GM23248 (cell line): ENCODE measurements at regions not wholly inside any gene's neighbourhood (a gene's known extent, or its start where the extent isn't known, plus 50 kb on each side); places are given as distances from the start of the nearest gene placed in this dataset.
"Not testable (repeated sequence)": the region's sequence is repeated elsewhere in the genome, so short reads cannot be mapped to it uniquely, and the experiment has no call there.

ENCODE experiments used
- DNase-seq: peaks from one replicate; pipeline ENCODE4 v3.0.0-alpha.2; 2015
- H2AFZ ChIP-seq: fragments of 200-600 bp; sonication (generic); 2 replicates; pipeline ENCODE4 v1.6.1; 2016; ENCODE audit warnings: antibody characterized with exemption
- H3F3A ChIP-seq: fragments of 200-600 bp; sonication (generic); 2 replicates; pipeline ENCODE4 v1.6.1; 2016; ENCODE audit warnings: mild to moderate bottlenecking, antibody characterized with exemption, mixed run types; ENCODE audit not compliant: insufficient read depth
- H3K27ac ChIP-seq: fragments of 200-600 bp; sonication (generic); 2 replicates; pipeline ENCODE4 v1.5.1; 2016; ENCODE audit warnings: mild to moderate bottlenecking
- H3K27me3 ChIP-seq: fragments of 200-600 bp; sonication (generic); replicated peaks from 2 replicates; pipeline ENCODE4 v1.6.1; 2016; ENCODE audit warnings: mild to moderate bottlenecking; ENCODE audit not compliant: insufficient read depth
- H3K36me3 ChIP-seq: fragments of 200-600 bp; sonication (generic); 2 replicates; pipeline ENCODE4 v1.6.1; 2016; ENCODE audit warnings: low read depth, mild to moderate bottlenecking
- H3K4me1 ChIP-seq: fragments of 200-600 bp; sonication (generic); 2 replicates; pipeline ENCODE4 v1.6.1; 2016; ENCODE audit warnings: mild to moderate bottlenecking; ENCODE audit not compliant: insufficient read depth
- H3K4me2 ChIP-seq: fragments of 200-600 bp; sonication (generic); one replicate; pipeline ENCODE4 v1.6.1; 2016; ENCODE audit warnings: mild to moderate bottlenecking; ENCODE audit not compliant: unreplicated experiment
- H3K4me3 ChIP-seq: fragments of 200-600 bp; sonication (generic); 2 replicates; pipeline ENCODE4 v1.5.1; 2016; ENCODE audit warnings: mild to moderate bottlenecking
- H3K79me2 ChIP-seq: fragments of 200-600 bp; sonication (generic); 2 replicates; pipeline ENCODE4 v1.6.1; 2016; ENCODE audit warnings: mild to moderate bottlenecking; ENCODE audit not compliant: insufficient read depth
- H3K9ac ChIP-seq: fragments of 200-600 bp; sonication (generic); 2 replicates; pipeline ENCODE4 v1.6.1; 2016; ENCODE audit warnings: mild to moderate bottlenecking
- H3K9me2 ChIP-seq: fragments of 200-600 bp; sonication (generic); 2 replicates; pipeline ENCODE4 v1.6.1; 2016; ENCODE audit warnings: mixed run types, mild to moderate bottlenecking, moderate library complexity; ENCODE audit not compliant: insufficient read depth
- H3K9me3 ChIP-seq: fragments of 200-600 bp; sonication (generic); one replicate; pipeline ENCODE4 v1.6.1; 2017; ENCODE audit warnings: low read depth
- H4K20me1 ChIP-seq: fragments of 200-600 bp; sonication (generic); 2 replicates; pipeline ENCODE4 v1.6.0; 2016; ENCODE audit not compliant: insufficient read depth
- EZH2 ChIP-seq: fragments of 200-600 bp; sonication (generic); IDR thresholded peaks from 2 replicates; pipeline ENCODE4 v1.6.1; 2018; ENCODE audit warnings: antibody characterized with exemption, mild to moderate bottlenecking; ENCODE audit not compliant: insufficient read depth, poor library complexity, severe bottlenecking
- EZH2phosphoT487 ChIP-seq: fragments of 200-600 bp; sonication (generic); IDR thresholded peaks from 2 replicates; pipeline ENCODE4 v1.6.1; 2018; ENCODE audit warnings: antibody characterized with exemption, moderate library complexity, mild to moderate bottlenecking, low read depth; ENCODE audit not compliant: insufficient read depth
- WGBS, 2 experiments: methylation state at CpG; one replicate each; pipeline ENCODE4 v1.1.6; 2015 to 2017; ENCODE audit warnings: low lambda C conversion rate in 2 of 2, low coverage in 1 of 2; ENCODE audit errors: missing lambda C conversion rate in 2 of 2; 5-methylcytosine and 5-hydroxymethylcytosine counted together
- in situ Hi-C: fragments of 300-500 bp; cut with MboI; formaldehyde crosslinking; loops from 2 replicates; pipeline ENCODE4 v1.15.0; 2020

GRCh38 chr14:48568688-48569087 is 893.3 kb upstream of the MDGA2 start:
- no peak overlapping the region for H2AFZ ChIP-seq
- DNase-seq: no peak
- in situ Hi-C loops: no loop called here
- H3K79me2 ChIP-seq: no peaks in the 10 kb centered on the region
- WGBS, 2 experiments: 0 to 4% methylated on average over 2 of the region's 2 CpGs
- no peaks in the 10 kb centered on the region for H4K20me1 ChIP-seq
- no peak for TF ChIP-seq EZH2phosphoT487
- no peak for TF ChIP-seq EZH2
- no peak overlapping the region for H3K27ac ChIP-seq
- no peak overlapping the region for H3K4me2 ChIP-seq
- H3K27me3 ChIP-seq: no peaks in the 10 kb centered on the region
- no peaks in the 10 kb centered on the region for H3F3A ChIP-seq
- no peaks in the 10 kb centered on the region for H3K36me3 ChIP-seq
- no peaks in the 10 kb centered on the region for H3K9me3 ChIP-seq
- H3K9me2 ChIP-seq: no peaks in the 10 kb centered on the region
- no peak overlapping the region for H3K4me3 ChIP-seq
- no peaks in the 10 kb centered on the region for H3K4me1 ChIP-seq
- no peak overlapping the region for H3K9ac ChIP-seq

- 62 to 78% methylated on average over 1 of the region's 1 CpG for WGBS, 2 experiments
- H3F3A ChIP-seq: no peaks in the 10 kb centered on the region
- no peak overlapping the region for H2AFZ ChIP-seq
- H3K4me3 ChIP-seq: no peak overlapping the region
- H3K79me2 ChIP-seq: no peaks in the 10 kb centered on the region
- no peak for TF ChIP-seq EZH2phosphoT487
- no peak for TF ChIP-seq EZH2
- in situ Hi-C loops: no loop called here
- no peaks in the 10 kb centered on the region for H3K9me3 ChIP-seq
- no peak for DNase-seq
- no peak overlapping the region for H3K4me2 ChIP-seq
- H3K27me3 ChIP-seq: no peaks in the 10 kb centered on the region
- no peaks in the 10 kb centered on the region for H4K20me1 ChIP-seq
- no peaks in the 10 kb centered on the region for H3K4me1 ChIP-seq
- H3K9ac ChIP-seq: no peak overlapping the region
- no peak overlapping the region for H3K27ac ChIP-seq
- no peaks in the 10 kb centered on the region for H3K9me2 ChIP-seq
- H3K36me3 ChIP-seq: no peaks in the 10 kb centered on the region
These were observed 892.8 kb upstream of the MDGA2 start for GRCh38 chr14:48568252-48568651.

GRCh38 chr14:48563489-48563888 is 888.1 kb upstream of the MDGA2 start:
- H4K20me1 ChIP-seq: no peaks in the 10 kb centered on the region
- H3K79me2 ChIP-seq: no peaks in the 10 kb centered on the region
- no peak overlapping the region for H3K9ac ChIP-seq
- no peaks in the 10 kb centered on the region for H3K27me3 ChIP-seq
- in situ Hi-C loops: no loop called here
- H3K9me3 ChIP-seq: no peaks in the 10 kb centered on the region
- no peak overlapping the region for H3K4me2 ChIP-seq
- no peaks in the 10 kb centered on the region for H3K36me3 ChIP-seq
- DNase-seq: no peak
- no peak overlapping the region for H2AFZ ChIP-seq
- no peaks in the 10 kb centered on the region for H3F3A ChIP-seq
- H3K27ac ChIP-seq: no peak overlapping the region
- H3K4me1 ChIP-seq: no peaks in the 10 kb centered on the region
- WGBS, 2 experiments: 26 to 44% methylated on average over 3 of the region's 3 CpGs
- no peaks in the 10 kb centered on the region for H3K9me2 ChIP-seq
- H3K4me3 ChIP-seq: no peak overlapping the region
- TF ChIP-seq EZH2phosphoT487: no peak
- no peak for TF ChIP-seq EZH2

GRCh38 chr14:48561438-48561837 is 886.0 kb upstream of the MDGA2 start:
- in situ Hi-C loops, H3K9me2 ChIP-seq, DNase-seq, H3K4me3 ChIP-seq, H3K27me3 ChIP-seq, H3K4me2 ChIP-seq, H3K79me2 ChIP-seq, H3K9ac ChIP-seq, H3K36me3 ChIP-seq, H4K20me1 ChIP-seq, H3K27ac ChIP-seq, H3K4me1 ChIP-seq, H2AFZ ChIP-seq, H3K9me3 ChIP-seq, H3F3A ChIP-seq: not testable (repeated sequence)
- 12 to 13% methylated on average over 3 of the region's 3 CpGs for WGBS, 2 experiments

GRCh38 chr14:48560421-48560820 is 885.0 kb upstream of the MDGA2 start:
- H3K36me3 ChIP-seq: no peaks in the 10 kb centered on the region
- no peak overlapping the region for H3K9ac ChIP-seq
- H3K4me2 ChIP-seq: no peak overlapping the region
- no peaks in the 10 kb centered on the region for H3K9me3 ChIP-seq
- no peak overlapping the region for H3K27ac ChIP-seq
- H3K4me3 ChIP-seq: no peak overlapping the region
- no peak for DNase-seq
- no peaks in the 10 kb centered on the region for H3K27me3 ChIP-seq
- 15 to 18% methylated on average over 4 of the region's 4 CpGs for WGBS, 2 experiments
- H2AFZ ChIP-seq: no peak overlapping the region
- in situ Hi-C loops: no loop called here
- H3K79me2 ChIP-seq: no peaks in the 10 kb centered on the region
- no peaks in the 10 kb centered on the region for H3F3A ChIP-seq
- H4K20me1 ChIP-seq: no peaks in the 10 kb centered on the region
- H3K9me2 ChIP-seq: no peaks in the 10 kb centered on the region
- no peak for TF ChIP-seq EZH2phosphoT487
- no peak for TF ChIP-seq EZH2
- no peaks in the 10 kb centered on the region for H3K4me1 ChIP-seq
